ENCODE measurements at regions not wholly inside any gene's neighbourhood (a gene's known extent, or its start where the extent isn't known, plus 50 kb on each side); places are given as distances from the start of the nearest gene placed in this dataset.
A peak's percentile ranks its signal among the peaks of the same experiment; 100 is the strongest.

DNA sequence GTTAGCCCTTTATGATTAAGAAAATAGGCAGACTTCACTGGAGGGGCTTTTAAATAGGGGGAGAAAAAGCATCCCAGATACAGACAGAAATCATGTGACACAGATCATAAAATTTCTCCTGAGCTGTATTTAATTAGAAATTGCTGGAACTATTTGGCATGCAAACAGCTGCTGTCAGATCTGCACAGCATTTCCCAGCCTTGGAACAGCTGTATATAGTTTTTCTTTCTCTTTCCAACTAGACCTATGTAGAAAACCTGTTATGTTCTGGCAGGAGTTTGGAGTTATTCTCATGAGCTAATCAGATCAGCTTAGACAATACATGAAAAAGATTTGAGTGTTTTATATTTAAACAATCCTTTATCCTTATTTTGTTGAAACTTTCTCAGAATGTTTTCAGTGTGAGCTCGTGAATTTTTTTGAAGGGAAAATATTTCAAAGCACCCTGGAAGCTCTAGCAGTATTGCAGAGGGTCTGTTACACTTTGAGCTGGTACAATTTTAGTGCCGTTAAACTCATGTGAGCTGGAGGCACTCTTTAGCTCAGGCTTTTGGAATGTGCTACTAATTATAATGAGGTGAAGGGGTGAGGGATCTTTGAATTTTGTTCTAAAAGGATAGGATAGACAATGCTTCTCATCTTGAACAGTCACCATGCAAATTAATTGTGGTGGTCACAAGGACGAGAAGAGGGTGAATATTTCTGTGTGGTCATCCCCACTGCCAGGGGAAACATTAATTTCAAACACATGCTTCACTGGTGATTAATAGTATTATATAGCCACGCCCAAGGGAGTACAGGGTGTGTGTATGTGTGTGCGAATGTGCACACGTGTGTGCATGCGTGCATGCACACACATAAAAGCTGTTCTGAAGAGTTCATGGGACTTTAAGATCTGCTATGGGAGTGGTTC is 239.4 kb upstream of the FBXL7 start:
- peak in 1 of 2 donors; percentile 30 for DNase-seq (ENCODE audit: low read depth in 1 of 2, low spot score in 1 of 2)
- TF ChIP-seq, protein P1, sequence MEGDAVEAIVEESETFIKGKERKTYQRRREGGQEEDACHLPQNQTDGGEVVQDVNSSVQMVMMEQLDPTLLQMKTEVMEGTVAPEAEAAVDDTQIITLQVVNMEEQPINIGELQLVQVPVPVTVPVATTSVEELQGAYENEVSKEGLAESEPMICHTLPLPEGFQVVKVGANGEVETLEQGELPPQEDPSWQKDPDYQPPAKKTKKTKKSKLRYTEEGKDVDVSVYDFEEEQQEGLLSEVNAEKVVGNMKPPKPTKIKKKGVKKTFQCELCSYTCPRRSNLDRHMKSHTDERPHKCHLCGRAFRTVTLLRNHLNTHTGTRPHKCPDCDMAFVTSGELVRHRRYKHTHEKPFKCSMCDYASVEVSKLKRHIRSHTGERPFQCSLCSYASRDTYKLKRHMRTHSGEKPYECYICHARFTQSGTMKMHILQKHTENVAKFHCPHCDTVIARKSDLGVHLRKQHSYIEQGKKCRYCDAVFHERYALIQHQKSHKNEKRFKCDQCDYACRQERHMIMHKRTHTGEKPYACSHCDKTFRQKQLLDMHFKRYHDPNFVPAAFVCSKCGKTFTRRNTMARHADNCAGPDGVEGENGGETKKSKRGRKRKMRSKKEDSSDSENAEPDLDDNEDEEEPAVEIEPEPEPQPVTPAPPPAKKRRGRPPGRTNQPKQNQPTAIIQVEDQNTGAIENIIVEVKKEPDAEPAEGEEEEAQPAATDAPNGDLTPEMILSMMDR (IDR thresholded peaks at IDR 0.05; ENCODE audit: low read depth, low read length): no peak
- H3K4me3 ChIP-seq: no peak overlapping the region
- no peaks in the 10 kb centered on the region for H3K27me3 ChIP-seq
- H3K4me1 ChIP-seq (ENCODE audit: low read depth): no peaks in the 10 kb centered on the region
- H3K36me3 ChIP-seq: no peaks in the 10 kb centered on the region
- no peak overlapping the region for H3K27ac ChIP-seq
- no peaks in the 10 kb centered on the region for H3K9me3 ChIP-seq (ENCODE audit: low read depth)

DNA sequence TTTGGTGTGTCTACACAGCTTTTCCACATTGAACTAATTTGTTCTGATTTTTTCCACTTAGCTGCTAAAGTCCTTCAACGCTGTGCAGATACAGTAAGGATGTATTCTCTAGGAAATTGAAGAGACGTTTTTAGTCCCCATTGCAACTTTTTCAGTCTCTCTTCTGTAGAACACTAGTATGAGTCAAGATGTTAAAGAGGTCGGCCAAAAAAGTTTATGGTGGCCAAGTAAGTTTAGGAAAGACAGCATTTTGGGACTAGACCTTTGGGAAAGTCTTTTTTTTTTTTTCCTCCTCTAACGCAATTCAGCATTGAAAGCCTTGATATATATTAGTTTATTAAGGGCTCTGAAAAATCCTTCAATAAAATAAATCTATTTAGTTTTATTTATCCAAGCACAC is 243.5 kb upstream of the FBXL7 start:
- H3K36me3 ChIP-seq: no peaks in the 10 kb centered on the region
- TF ChIP-seq, protein P1 (IDR thresholded peaks at IDR 0.05; ENCODE audit: low read depth, low read length): no peak
- no peak overlapping the region for H3K27ac ChIP-seq
- no peaks in the 10 kb centered on the region for H3K4me1 ChIP-seq (ENCODE audit: low read depth)
- no peaks in the 10 kb centered on the region for H3K27me3 ChIP-seq
- no peaks in the 10 kb centered on the region for H3K9me3 ChIP-seq (ENCODE audit: low read depth)
- DNase-seq (ENCODE audit: low read depth in 1 of 2, low spot score in 1 of 2): no peak
- no peak overlapping the region for H3K4me3 ChIP-seq

DNA sequence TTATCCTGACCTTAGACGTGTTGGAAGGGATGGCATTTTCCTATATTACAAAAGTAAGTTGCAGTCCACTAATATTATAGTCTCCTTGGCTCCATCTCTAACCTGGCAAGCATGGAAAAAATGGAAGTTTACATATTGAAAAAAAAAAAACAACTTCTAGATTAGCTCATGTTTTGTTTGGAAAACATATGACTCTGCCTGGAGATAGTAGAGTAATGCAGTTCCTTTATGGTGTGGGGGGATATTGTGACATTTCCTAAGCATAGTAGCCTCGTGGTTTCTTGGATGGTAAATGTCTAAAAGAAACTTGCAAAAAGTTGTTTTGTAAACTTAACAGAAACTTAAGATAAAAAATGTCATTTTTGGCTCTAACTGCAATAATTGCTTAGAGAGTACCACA is 244.4 kb upstream of the FBXL7 start:
- Histone ChIP-seq H3K4me1 (ENCODE audit: low read depth) (no peaks in the 10 kb centered on the region), H3K27ac (no peak overlapping the region), H3K9me3 (ENCODE audit: low read depth) (no peaks in the 10 kb centered on the region), H3K36me3 (no peaks in the 10 kb centered on the region), H3K4me3 (no peak overlapping the region), H3K27me3 (no peaks in the 10 kb centered on the region)
- TF ChIP-seq, protein P1 (IDR thresholded peaks at IDR 0.05; ENCODE audit: low read depth, low read length): no peak
- peak in 1 of 2 donors; percentile 70 for DNase-seq (ENCODE audit: low read depth in 1 of 2, low spot score in 1 of 2)

DNA sequence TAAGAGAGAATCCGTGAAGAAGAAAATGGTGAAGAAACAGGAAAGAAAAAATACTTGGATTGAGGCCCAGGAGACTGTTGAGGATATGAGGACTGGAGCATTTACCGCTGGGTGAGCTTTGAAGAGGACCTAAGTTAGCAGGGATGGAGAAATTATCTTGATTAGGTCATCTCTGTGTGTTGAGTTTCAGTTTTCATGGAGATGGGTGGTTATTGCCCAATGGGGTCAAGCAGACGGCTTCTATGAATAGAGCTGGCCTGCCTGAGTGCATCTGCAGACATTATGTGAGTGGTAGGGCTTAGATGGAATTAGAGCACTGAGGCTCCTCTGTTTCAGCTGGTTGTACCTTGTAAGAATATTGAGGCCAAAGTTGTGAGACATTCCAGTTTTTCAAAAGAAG is 245.4 kb upstream of the FBXL7 start:
- peak in 1 of 2 donors; percentile 76 for DNase-seq (ENCODE audit: low read depth in 1 of 2, low spot score in 1 of 2)
- H3K9me3 ChIP-seq (ENCODE audit: low read depth): no peaks in the 10 kb centered on the region
- TF ChIP-seq, protein P1 (IDR thresholded peaks at IDR 0.05; ENCODE audit: low read depth, low read length): no peak
- no peak overlapping the region for H3K4me3 ChIP-seq
- H3K36me3 ChIP-seq: no peaks in the 10 kb centered on the region
- no peaks in the 10 kb centered on the region for H3K4me1 ChIP-seq (ENCODE audit: low read depth)
- H3K27me3 ChIP-seq: no peaks in the 10 kb centered on the region
- no peak overlapping the region for H3K27ac ChIP-seq

DNA sequence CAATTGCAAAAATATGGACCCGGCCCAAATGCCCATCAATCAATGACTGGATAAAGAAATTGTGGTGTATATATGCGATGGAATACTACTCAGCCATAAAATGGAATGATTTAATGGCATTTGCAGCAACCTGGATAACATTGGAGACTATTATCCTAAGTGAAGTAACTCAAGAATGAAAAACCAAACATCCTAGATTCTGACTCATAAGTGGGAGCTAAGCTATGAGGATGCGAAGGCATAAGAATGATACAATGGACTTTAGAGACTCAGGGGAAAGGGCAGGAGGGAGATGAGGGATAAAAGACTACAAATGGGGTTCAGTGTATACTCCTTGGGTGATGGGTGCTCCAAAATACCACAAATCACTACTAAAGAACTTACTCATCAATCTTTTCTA is 247.6 kb upstream of the FBXL7 start:
- H3K36me3 ChIP-seq: no peaks in the 10 kb centered on the region
- no peak overlapping the region for H3K4me3 ChIP-seq
- DNase-seq (ENCODE audit: low read depth in 1 of 2, low spot score in 1 of 2): no peak
- H3K27ac ChIP-seq: no peak overlapping the region
- no peaks in the 10 kb centered on the region for H3K4me1 ChIP-seq (ENCODE audit: low read depth)
- H3K9me3 ChIP-seq (ENCODE audit: low read depth): no peaks in the 10 kb centered on the region
- no peaks in the 10 kb centered on the region for H3K27me3 ChIP-seq
- TF ChIP-seq, protein P1 (IDR thresholded peaks at IDR 0.05; ENCODE audit: low read depth, low read length): no peak
